Activated CD4-positive, alpha-beta T cell treated with anti-CD3 and anti-CD28 coated beads, Interleukin-2, amount 10 ng/mL, durations not matched to agents 7 days and 5 days (primary cell): ENCODE measurements at regions not wholly inside any gene's neighbourhood (a gene's known extent, or its start where the extent isn't known, plus 50 kb on each side); places are given as distances from the start of the nearest gene placed in this dataset.

Source experiments
- CTCF ChIA-PET: fragments of 350-600 bp; sonication (Branson Sonifier 250); formaldehyde crosslinking; loops from one replicate; lab custom pipeline; 2021; ENCODE audit warnings: antibody characterized with exemption; lab: Charles Lee
- POLR2A ChIA-PET: fragments of 350-600 bp; sonication (Branson Sonifier 250); formaldehyde crosslinking; loops from one replicate; lab custom pipeline; 2021; ENCODE audit warnings: antibody characterized with exemption; lab: Charles Lee
- DNase-seq: peaks from one replicate; pipeline ENCODE4 v3.0.0-alpha.2; 2020
- H3K27ac Mint-ChIP-seq: one replicate; pipeline ENCODE4 v1.8.0; 2021; ENCODE audit warnings: mild to moderate bottlenecking, moderate library complexity, mixed read lengths
- H3K27me3 Mint-ChIP-seq: one replicate; pipeline ENCODE4 v1.8.0; 2021; ENCODE audit warnings: mixed read lengths
- H3K36me3 Mint-ChIP-seq: one replicate; pipeline ENCODE4 v1.8.0; 2021; ENCODE audit warnings: low read depth, mixed read lengths
- H3K4me1 Mint-ChIP-seq: one replicate; pipeline ENCODE4 v1.8.0; 2021; ENCODE audit warnings: mixed read lengths
- H3K4me3 Mint-ChIP-seq: one replicate; pipeline ENCODE4 v1.8.0; 2021; ENCODE audit warnings: mild to moderate bottlenecking, moderate library complexity, mixed read lengths
- H3K9me3 Mint-ChIP-seq: one replicate; pipeline ENCODE4 v1.8.0; 2021; ENCODE audit warnings: mixed read lengths

DNA sequence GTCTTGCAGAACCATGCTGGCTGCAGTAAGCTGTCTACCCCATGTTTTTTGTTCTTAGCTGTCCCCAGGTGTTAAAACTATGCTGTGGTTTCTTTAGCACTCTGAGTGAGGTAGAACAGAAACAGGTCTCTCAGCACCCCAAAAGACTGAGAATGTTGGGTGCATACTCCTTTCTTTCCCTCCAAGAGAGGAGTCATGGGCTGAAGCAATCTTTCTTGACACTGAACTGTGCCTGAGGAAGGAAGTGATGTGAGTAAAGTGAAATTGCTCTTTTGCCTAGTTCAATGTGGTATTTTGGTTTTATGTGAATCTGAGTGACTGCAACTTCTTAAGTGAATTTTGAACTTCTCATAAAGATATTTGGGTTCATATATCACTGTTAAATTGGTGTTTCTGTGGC, 138.0 kb upstream of the MCHR2 start:
- CTCF ChIA-PET, result no interaction called here
- POLR2A ChIA-PET, result no interaction called here
- H3K4me3 Mint-ChIP-seq, result no peak overlapping the region
- H3K27ac Mint-ChIP-seq, result no peak overlapping the region
- peaks cover 4% of the 10 kb centered on the region for H3K9me3 Mint-ChIP-seq
- no peaks in the 10 kb centered on the region for H3K4me1 Mint-ChIP-seq
- H3K27me3 Mint-ChIP-seq, result no peaks in the 10 kb centered on the region
- DNase-seq, result no peak
- H3K36me3 Mint-ChIP-seq, result no peaks in the 10 kb centered on the region

DNA sequence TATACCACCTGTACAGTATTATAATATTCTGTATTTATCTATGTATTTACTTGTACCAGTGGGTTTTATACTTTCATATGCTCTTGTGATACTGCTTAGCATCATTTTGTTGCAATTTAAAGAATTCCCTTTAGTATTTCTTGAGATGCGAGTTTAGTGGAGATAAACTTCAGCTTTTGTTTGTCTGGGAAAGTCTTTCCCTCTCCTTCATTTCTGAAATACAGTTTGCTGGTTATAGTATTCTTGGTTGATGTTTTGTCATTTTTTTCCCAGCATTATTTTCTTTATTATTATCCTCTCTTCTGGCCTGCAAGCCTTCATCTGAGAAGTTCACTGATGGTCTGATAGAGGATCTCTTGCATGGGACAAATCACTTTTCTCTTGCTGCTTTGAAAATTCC, 136.6 kb upstream of the MCHR2 start:
- DNase-seq, result no peak
- CTCF ChIA-PET, result no interaction called here
- no peaks in the 10 kb centered on the region for H3K4me1 Mint-ChIP-seq
- peaks cover 4% of the 10 kb centered on the region for H3K9me3 Mint-ChIP-seq
- H3K36me3 Mint-ChIP-seq, result no peaks in the 10 kb centered on the region
- no peak overlapping the region for H3K27ac Mint-ChIP-seq
- no peak overlapping the region for H3K4me3 Mint-ChIP-seq
- H3K27me3 Mint-ChIP-seq, result no peaks in the 10 kb centered on the region
- POLR2A ChIA-PET, result no interaction called here

DNA sequence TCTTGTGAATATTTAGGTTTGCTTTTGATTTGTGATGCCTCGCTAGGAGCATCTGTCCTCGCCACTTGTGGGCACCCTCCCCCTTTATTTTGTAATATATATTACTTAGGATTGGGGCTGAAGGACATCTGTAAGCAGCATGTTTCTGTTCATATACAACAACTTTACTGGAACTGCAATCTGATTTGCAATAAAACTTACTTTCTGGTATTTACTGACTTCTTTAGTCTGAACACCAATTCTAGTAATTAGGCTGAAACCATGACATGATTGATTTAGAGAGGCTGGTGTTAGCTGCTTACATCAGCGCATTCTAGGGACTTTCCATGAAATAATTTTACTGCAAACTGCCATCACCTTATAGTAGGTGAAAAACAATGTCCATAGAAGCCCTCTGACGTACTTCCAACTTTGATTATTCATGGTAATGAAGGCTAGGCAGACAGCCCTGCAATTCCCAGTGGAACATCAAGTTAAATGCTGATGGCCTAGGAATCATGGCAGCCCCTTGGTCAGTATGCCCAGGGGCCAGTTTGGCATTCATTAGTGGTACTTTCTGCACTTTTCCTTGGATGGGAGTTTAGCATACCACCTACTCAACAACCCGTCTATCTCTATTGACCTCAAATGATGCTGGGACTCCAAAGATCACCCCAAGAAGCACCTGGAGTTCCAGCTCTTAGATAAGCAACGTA, 132.9 kb upstream of the MCHR2 start:
- Mint-ChIP-seq H3K36me3 (no peaks in the 10 kb centered on the region), H3K4me1 (no peaks in the 10 kb centered on the region), H3K27ac (no peak overlapping the region), H3K9me3 (peaks cover 4% of the 10 kb centered on the region), H3K4me3 (no peak overlapping the region), H3K27me3 (peaks cover 1% of the 10 kb centered on the region)
- DNase-seq, result no peak
- POLR2A ChIA-PET, result no interaction called here
- CTCF ChIA-PET, result no interaction called here

DNA sequence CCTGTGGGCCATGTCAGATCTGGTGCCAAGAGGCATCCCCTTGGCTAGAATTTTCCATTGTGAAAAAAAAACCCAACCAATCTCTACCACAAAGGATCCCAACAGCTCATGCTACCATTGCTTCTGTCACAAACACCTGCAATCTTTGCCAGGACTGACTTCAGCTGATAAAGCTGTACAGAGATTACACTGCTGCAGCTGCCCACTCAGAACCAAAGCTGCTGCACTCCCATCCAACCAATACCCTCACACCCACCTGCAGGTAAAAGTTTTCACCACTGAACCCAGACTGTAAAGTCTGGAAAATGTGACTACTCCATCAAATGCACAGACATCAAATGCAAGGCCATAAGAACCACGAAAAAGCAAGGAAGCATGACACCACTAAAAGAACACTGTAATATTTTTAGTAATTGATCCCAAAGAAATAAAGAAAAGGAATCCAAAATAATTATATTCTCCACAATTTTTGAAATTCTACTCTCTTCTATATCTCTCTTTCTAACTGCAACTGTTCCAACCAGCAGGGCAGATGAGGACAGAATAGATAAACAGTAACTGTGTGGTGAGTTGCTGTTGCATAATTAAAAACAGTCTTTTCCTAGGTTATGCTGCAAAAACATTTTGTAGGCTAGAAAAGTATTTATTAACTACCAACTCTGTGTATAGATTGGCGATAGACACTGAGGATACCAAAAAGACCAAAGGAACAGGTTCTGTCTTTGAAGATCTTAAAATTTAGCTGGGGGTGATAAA, 128.0 kb upstream of the MCHR2 start:
- Mint-ChIP-seq H3K9me3 (no peaks in the 10 kb centered on the region), H3K36me3 (no peaks in the 10 kb centered on the region), H3K27me3 (peaks cover 1% of the 10 kb centered on the region), H3K4me3 (no peak overlapping the region), H3K4me1 (no peaks in the 10 kb centered on the region), H3K27ac (no peak overlapping the region)
- DNase-seq, result no peak
- CTCF ChIA-PET, result interaction anchor here (0.7 kb wide), 1 partner anchor 55 kb away, joined by 3 read pairs; no protein-coding TSS in a partner anchor
- POLR2A ChIA-PET, result no interaction called here

DNA sequence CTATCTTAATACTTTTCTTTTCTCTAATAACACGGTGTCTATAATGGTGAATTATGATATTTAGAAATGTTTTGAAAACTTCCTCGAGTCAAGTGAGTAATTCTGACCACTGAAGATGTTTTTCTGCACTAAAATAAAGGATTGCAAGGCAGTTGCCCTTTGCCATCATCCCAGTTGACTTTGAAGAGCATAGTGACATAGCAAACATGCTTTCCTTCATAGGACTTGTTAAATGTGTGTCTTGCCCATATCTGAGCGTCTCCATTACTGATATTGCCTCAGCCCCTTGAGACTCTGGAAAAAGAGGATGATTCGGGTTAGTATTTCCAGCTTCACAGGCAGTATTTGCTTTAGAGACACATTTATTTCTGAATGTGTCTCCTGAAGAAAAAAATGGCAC, 125.2 kb upstream of the MCHR2 start:
- no peak overlapping the region for H3K4me3 Mint-ChIP-seq
- H3K27ac Mint-ChIP-seq, result no peak overlapping the region
- DNase-seq, result no peak
- no peaks in the 10 kb centered on the region for H3K4me1 Mint-ChIP-seq
- H3K36me3 Mint-ChIP-seq, result no peaks in the 10 kb centered on the region
- no peaks in the 10 kb centered on the region for H3K9me3 Mint-ChIP-seq
- POLR2A ChIA-PET, result no interaction called here
- peaks cover 7% of the 10 kb centered on the region for H3K27me3 Mint-ChIP-seq
- CTCF ChIA-PET, result no interaction called here

DNA sequence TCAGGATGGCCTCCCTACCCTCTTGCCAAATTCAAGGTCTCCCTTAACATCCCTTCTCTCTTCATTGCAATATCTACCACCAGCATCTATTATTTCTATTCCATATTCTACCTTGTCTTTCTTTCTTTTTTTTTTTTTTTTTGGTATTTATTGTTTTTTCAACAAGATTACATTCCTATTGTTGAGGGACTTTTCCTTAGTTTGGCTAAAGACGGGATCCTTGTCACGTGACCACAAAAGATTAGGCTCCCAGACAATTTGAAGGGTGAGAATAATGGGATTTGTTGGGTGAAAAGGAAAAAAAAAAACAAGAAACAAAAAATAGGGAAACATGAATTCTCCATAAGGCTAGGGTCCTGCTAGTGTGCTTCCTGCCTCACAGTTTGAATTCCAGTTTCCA, 124.3 kb upstream of the MCHR2 start:
- ChIA-PET CTCF (no interaction called here), POLR2A (no interaction called here)
- peaks cover 9% of the 10 kb centered on the region for H3K27me3 Mint-ChIP-seq
- H3K4me1 Mint-ChIP-seq, result no peaks in the 10 kb centered on the region
- no peaks in the 10 kb centered on the region for H3K9me3 Mint-ChIP-seq
- H3K27ac Mint-ChIP-seq, result no peak overlapping the region
- no peak for DNase-seq
- no peak overlapping the region for H3K4me3 Mint-ChIP-seq
- H3K36me3 Mint-ChIP-seq, result no peaks in the 10 kb centered on the region

DNA sequence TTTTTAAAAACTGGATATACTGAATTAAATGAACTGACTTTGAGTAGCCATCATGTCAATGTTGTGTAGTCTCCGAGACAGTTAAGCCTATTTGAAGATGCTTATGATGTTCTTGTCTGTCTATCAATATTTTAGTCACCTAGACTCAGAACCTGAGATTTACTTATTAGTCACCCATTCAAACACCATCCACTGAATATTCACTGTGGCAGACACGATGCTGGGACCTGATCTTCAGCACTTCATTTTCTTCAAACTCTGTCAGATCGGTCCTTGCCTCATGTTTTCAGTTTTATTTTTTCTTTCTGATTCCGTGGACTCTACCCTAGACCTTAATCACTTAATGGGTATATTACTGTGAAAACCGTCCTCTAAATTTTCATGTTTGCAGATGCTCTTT, 123.7 kb upstream of the MCHR2 start:
- no peak overlapping the region for H3K4me3 Mint-ChIP-seq
- no peak overlapping the region for H3K27ac Mint-ChIP-seq
- no peak for DNase-seq
- CTCF ChIA-PET, result no interaction called here
- POLR2A ChIA-PET, result no interaction called here
- H3K27me3 Mint-ChIP-seq, result peaks cover 12% of the 10 kb centered on the region
- no peaks in the 10 kb centered on the region for H3K36me3 Mint-ChIP-seq
- no peaks in the 10 kb centered on the region for H3K4me1 Mint-ChIP-seq
- H3K9me3 Mint-ChIP-seq, result no peaks in the 10 kb centered on the region

DNA sequence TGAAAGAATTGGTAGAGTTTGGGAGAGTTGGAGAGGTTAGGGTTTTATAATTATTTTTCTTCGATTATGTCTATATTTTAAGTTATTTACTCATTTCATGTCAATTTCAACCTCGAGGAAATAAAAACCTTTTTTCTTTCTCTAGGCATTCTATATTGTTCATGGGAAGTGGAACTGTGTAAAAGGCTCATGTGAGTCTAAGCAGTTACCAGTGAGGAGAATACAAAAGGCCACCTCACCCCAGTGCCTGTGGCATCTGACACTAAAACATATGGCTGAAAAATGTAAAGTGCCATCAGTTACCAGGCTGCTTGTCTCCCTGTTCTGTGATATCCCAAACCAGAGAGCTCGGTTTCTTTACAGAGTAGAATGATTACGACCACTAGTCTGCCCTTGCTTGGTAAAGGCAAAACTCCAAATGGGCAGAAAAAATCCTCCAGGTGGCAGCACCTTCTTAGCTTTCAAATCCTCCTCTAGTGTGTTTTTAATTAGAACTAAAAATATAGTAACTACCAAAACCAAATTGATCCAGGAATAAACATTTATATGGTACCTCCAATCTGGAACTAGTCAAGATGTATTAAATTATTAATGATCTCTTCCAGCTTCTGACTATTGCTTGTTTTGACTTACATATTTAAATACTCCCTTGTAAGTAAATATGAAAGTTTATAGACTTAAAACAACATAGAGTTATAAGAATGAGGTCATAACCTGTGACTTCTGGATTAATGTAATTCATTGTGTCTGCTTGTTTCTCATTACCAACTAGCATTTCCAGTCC, 122.6 kb upstream of the MCHR2 start:
- Mint-ChIP-seq H3K27me3 (peaks cover 15% of the 10 kb centered on the region), H3K9me3 (no peaks in the 10 kb centered on the region), H3K4me1 (no peaks in the 10 kb centered on the region), H3K27ac (no peak overlapping the region), H3K4me3 (no peak overlapping the region), H3K36me3 (no peaks in the 10 kb centered on the region)
- ChIA-PET POLR2A (no interaction called here), CTCF (interaction anchor here (1.2 kb wide), 1 partner anchor 549 kb away, joined by 3 read pairs; no protein-coding TSS in a partner anchor)
- peak; percentile 31 for DNase-seq

DNA sequence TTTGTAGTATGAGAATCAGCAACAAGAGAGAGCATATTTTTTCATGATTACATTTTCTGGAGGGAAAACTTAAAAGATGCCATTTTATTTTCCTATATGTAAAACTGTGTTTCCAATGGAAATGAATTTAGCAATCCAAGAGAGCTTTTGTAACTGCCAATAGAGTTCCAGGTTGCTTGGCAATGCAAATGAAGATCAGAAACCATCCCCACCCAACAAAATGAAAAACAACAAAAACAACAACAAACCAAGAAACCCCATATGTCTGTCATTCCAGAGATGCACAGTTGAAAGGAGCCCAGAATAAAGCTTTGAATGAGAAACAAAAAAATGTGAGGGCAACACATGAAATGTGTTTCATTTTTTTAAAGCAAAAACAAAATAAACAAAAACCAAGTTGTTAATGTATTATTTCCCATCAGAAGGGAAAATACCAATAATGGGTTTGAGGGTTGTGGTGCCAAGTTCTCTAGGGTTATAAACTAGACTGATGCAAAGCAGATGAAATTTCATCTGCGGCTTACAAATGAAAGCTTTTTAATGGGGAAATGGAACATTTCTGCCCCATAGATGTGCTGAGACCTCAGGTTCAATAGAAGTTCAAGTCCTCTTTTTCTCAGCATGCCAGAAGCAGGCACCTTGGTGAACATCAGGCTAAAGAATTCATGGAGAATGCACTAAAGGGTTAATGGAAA, 121.5 kb upstream of the MCHR2 start:
- Mint-ChIP-seq H3K4me1 (no peaks in the 10 kb centered on the region), H3K27ac (no peak overlapping the region), H3K4me3 (no peak overlapping the region), H3K36me3 (no peaks in the 10 kb centered on the region), H3K27me3 (peaks cover 18% of the 10 kb centered on the region), H3K9me3 (no peaks in the 10 kb centered on the region)
- no peak for DNase-seq
- ChIA-PET CTCF (no interaction called here), POLR2A (no interaction called here)

DNA sequence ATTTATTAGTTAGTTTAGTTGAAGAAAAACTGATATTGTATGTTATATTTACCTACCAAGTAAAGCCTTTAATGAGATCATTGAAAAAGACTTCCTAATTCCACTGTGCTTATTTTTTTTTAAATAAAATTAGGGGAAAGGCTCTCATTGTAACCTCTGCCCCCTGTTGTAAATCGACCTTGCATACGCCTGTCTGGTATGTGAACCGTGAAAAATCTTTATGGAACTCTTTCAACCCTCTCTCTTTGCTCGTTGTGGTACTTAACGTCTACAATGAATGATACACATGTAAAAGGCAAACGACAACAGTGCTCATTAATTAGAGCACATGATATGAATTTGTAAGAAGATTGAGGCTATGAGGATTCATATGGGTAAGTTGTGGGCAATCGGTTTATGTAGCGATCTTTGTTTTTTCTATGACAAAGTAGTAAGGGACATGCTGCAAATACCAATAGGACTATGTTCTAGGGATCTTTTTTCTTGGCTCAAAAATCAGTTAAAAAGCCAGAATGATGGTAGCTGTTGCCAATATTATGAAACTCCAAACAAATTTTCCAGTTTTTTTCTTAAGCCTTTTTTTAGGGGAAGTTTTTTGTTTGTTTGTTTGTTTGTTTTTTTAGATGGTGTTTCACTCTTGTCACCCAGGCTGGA, 119.0 kb upstream of the MCHR2 start:
- no peaks in the 10 kb centered on the region for H3K36me3 Mint-ChIP-seq
- CTCF ChIA-PET, result no interaction called here
- no peak overlapping the region for H3K4me3 Mint-ChIP-seq
- H3K27me3 Mint-ChIP-seq, result peaks cover 18% of the 10 kb centered on the region
- H3K4me1 Mint-ChIP-seq, result no peaks in the 10 kb centered on the region
- H3K9me3 Mint-ChIP-seq, result no peaks in the 10 kb centered on the region
- no peak for DNase-seq
- POLR2A ChIA-PET, result no interaction called here
- H3K27ac Mint-ChIP-seq, result no peak overlapping the region

DNA sequence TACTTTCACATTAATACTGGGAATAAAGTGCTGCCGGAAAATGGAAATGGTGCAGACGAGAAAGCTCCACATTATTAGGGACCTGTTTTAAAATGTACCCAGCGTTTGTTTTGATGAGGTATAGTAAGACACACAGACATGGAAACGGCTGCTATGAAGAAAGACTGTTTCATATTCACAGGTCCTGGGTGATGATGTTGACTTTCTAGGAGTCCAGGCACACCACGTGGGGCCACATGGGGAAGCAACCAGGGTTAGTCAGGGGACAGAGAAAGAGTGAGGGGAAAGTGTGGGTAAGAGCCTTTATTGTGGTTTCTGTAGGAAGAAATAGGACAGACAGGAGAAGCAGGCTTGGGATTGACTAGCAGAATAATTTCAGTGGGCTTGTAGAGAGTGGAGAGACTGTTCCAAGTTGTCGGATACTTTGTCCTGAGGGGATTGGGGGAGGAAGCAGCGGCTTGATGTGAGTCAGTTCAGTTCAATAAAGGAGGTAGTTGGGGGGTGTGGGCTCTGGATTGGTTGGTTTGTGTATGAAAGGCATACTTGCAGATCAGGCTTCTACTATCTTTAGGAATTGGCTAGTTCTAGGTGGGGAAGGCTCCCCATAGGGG, 112.0 kb upstream of the MCHR2 start:
- POLR2A ChIA-PET, result no interaction called here
- H3K27me3 Mint-ChIP-seq, result peaks cover 10% of the 10 kb centered on the region
- no peak for DNase-seq
- H3K27ac Mint-ChIP-seq, result no peak overlapping the region
- no peaks in the 10 kb centered on the region for H3K36me3 Mint-ChIP-seq
- H3K4me1 Mint-ChIP-seq, result no peaks in the 10 kb centered on the region
- no peak overlapping the region for H3K4me3 Mint-ChIP-seq
- H3K9me3 Mint-ChIP-seq, result no peaks in the 10 kb centered on the region
- CTCF ChIA-PET, result interaction anchor here (0.6 kb wide), 1 partner anchor 633 kb away, joined by 4 read pairs; no protein-coding TSS in a partner anchor

DNA sequence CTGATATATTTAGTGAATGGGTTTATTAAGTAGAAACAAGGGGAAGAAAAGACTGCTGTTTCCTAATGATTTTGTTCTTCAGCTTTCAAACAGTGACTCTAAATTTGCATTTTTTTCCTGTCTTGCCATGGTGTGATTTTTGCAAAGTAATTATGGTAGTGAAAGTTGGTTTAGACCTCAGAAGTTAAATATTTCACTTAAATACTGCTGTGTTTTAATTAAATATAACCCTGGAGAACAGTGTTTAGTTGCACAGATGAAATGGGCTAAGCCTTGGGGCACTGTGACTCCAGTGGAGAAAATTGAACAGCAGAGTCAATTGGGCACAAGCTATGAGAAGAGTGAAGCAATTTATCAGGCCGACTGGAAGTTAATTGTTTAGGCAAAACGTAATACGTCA, 111.1 kb upstream of the MCHR2 start:
- Mint-ChIP-seq H3K4me3 (no peak overlapping the region), H3K36me3 (no peaks in the 10 kb centered on the region), H3K27me3 (peaks cover 9% of the 10 kb centered on the region), H3K27ac (no peak overlapping the region), H3K4me1 (no peaks in the 10 kb centered on the region), H3K9me3 (no peaks in the 10 kb centered on the region)
- DNase-seq, result no peak
- POLR2A ChIA-PET, result no interaction called here
- CTCF ChIA-PET, result interaction anchor here (0.6 kb wide), 1 partner anchor 633 kb away, joined by 4 read pairs; no protein-coding TSS in a partner anchor
